B cell (primary cell): ENCODE measurements at regions not wholly inside any gene's neighbourhood (a gene's known extent, or its start where the extent isn't known, plus 50 kb on each side); places are given as distances from the start of the nearest gene placed in this dataset.
"Not testable (repeated sequence)": the region's sequence is repeated elsewhere in the genome, so short reads cannot be mapped to it uniquely, and the experiment has no call there.

Experiments
- ATAC-seq: fragments of 200-7000 bp; cut with Tn5 transposase; one replicate; pipeline ENCODE4 v1.10.0; 2021; ENCODE audit warnings: low read depth, mild to moderate bottlenecking, moderate number of reproducible peaks, moderate library complexity
- CTCF ChIA-PET: fragments of 350-600 bp; sonication (Branson Sonifier 250); formaldehyde crosslinking; loops from one replicate; lab custom pipeline; 2021; ENCODE audit warnings: antibody characterized with exemption, inconsistent platforms; lab: Charles Lee
- POLR2A ChIA-PET: fragments of 350-600 bp; sonication (Branson Sonifier 250); formaldehyde crosslinking; loops from one replicate; lab custom pipeline; 2021; ENCODE audit warnings: antibody characterized with exemption; lab: Charles Lee
- DNase-seq: peaks from one replicate; pipeline ENCODE4 v3.0.0; 2013
- H2AFZ ChIP-seq: 2 replicates; pipeline ENCODE4 v1.6.1; 2012; ENCODE audit warnings: mild to moderate bottlenecking, low read depth, low read length; ENCODE audit not compliant: insufficient read depth, poor library complexity, severe bottlenecking
- H3K27ac ChIP-seq, 2 donors: 1 replicate in 1 of 2; 2 replicates in 1 of 2; pipeline ENCODE4 v1.5.1; 2012 to 2013; ENCODE audit warnings: low read length in 2 of 2, mild to moderate bottlenecking in 2 of 2, moderate library complexity in 1 of 2
- H3K27me3 ChIP-seq, 4 experiments: fragments of 200-600 bp in 1 of 4; sonication (generic) in 1 of 4; replicated peaks in 1 of 4; 1 replicate in 2 of 4; 2 replicates in 2 of 4; pipeline versions ENCODE4 v1.6.1 to v1.7.0; 2013 to 2016; ENCODE audit warnings: low read length in 3 of 4, mild to moderate bottlenecking in 2 of 4, mixed read lengths in 1 of 4, moderate library complexity in 1 of 4; ENCODE audit not compliant: insufficient read depth in 4 of 4, control insufficient read depth in 3 of 4; ENCODE audit errors: control extremely low read depth in 1 of 4
- H3K36me3 ChIP-seq, 2 experiments: replicated peaks in 1 of 2; 1 replicate in 1 of 2; 2 replicates in 1 of 2; pipeline versions ENCODE4 v1.6.1 to v1.7.1; 2013; ENCODE audit warnings: low read length in 1 of 2; ENCODE audit not compliant: insufficient read depth in 2 of 2, control insufficient read depth in 1 of 2; ENCODE audit errors: control extremely low read depth in 1 of 2, extremely low read depth in 1 of 2
- H3K4me1 ChIP-seq, 2 donors: fragments of 200-600 bp in 1 of 2; sonication (generic) in 1 of 2; 1 replicate in 1 of 2; 2 replicates in 1 of 2; pipeline versions ENCODE4 v1.5.1 to v1.6.1; 2013 to 2017; ENCODE audit warnings: low read length in 2 of 2; ENCODE audit not compliant: control insufficient read depth in 2 of 2, insufficient read depth in 2 of 2
- H3K4me2 ChIP-seq: replicated peaks from 2 replicates; pipeline ENCODE3; 2012; ENCODE audit warnings: mild to moderate bottlenecking, low read depth, low read length; ENCODE audit not compliant: poor library complexity, severe bottlenecking
- H3K4me3 ChIP-seq, 5 experiments: fragments of 200-600 bp in 1 of 5; sonication (generic) in 1 of 5; 1 replicate in 3 of 5; 2 replicates in 2 of 5; pipeline versions ENCODE4 v1.5.1 to v1.7.0; 2011 to 2016; ENCODE audit warnings: low read length in 4 of 5, mild to moderate bottlenecking in 4 of 5, low read depth in 2 of 5, control low read depth in 1 of 5, moderate library complexity in 1 of 5; ENCODE audit not compliant: insufficient read depth in 1 of 5; ENCODE audit errors: control extremely low read depth in 1 of 5, extremely low read depth in 1 of 5
- H3K79me2 ChIP-seq: fragments of 200-600 bp; sonication (generic); one replicate; pipeline ENCODE4 v1.6.0; 2016; ENCODE audit warnings: low read length; ENCODE audit not compliant: control insufficient read depth, insufficient read depth
- H3K9ac ChIP-seq: fragments of 200-600 bp; sonication (generic); 2 replicates; pipeline ENCODE4 v1.6.1; 2017; ENCODE audit warnings: mild to moderate bottlenecking, low read length, moderate library complexity
- H3K9me3 ChIP-seq, 3 donors: one replicate each; pipeline versions ENCODE4 v1.6.1 to v1.7.1; 2013; ENCODE audit warnings: low read length in 2 of 3; ENCODE audit not compliant: control insufficient read depth in 2 of 3, insufficient read depth in 1 of 3; ENCODE audit errors: control extremely low read depth in 1 of 3
- H4K20me1 ChIP-seq: 2 replicates; pipeline ENCODE4 v1.6.0; 2012; ENCODE audit warnings: mild to moderate bottlenecking, low read length; ENCODE audit not compliant: insufficient read depth, control insufficient read depth, poor library complexity, severe bottlenecking
- H3K27ac Mint-ChIP-seq: one replicate; pipeline ENCODE4 v1.8.0; 2021; ENCODE audit warnings: mixed read lengths
- H3K27me3 Mint-ChIP-seq: one replicate; pipeline ENCODE4 v1.8.0; 2021; ENCODE audit warnings: mixed read lengths
- H3K4me1 Mint-ChIP-seq: one replicate; pipeline ENCODE4 v1.8.0; 2021; ENCODE audit warnings: mixed read lengths
- H3K4me3 Mint-ChIP-seq: one replicate; pipeline ENCODE4 v1.8.0; 2021; ENCODE audit warnings: mixed read lengths
- H3K9me3 Mint-ChIP-seq: one replicate; pipeline ENCODE4 v1.8.0; 2022; ENCODE audit warnings: mixed read lengths; ENCODE audit not compliant: insufficient read depth
- EZH2 ChIP-seq: IDR thresholded peaks from 2 replicates; pipeline ENCODE4 v1.6.1; 2012; ENCODE audit warnings: borderline replicate concordance, low read depth, mild to moderate bottlenecking, moderate library complexity, low read length; ENCODE audit not compliant: insufficient read depth, poor library complexity, severe bottlenecking
- WGBS: methylation state at CpG from one replicate; pipeline ENCODE4 v1.1.5; 2013; ENCODE audit warnings: missing lambda C conversion rate; ENCODE audit not compliant: insufficient coverage; 5-methylcytosine and 5-hydroxymethylcytosine counted together
- intact Hi-C: fragments of 100-400 bp; cut with micrococcal nuclease; formaldehyde crosslinking; loops from one replicate; pipeline ENCODE4 v1.10.0; 2022
- TF ChIP-seq, protein P1 (sequence below): fragments of 200-600 bp; IDR thresholded peaks from one replicate; pipeline ENCODE4 v1.8.0; 2022; ENCODE audit warnings: antibody characterized with exemption, mild to moderate bottlenecking

DNA sequence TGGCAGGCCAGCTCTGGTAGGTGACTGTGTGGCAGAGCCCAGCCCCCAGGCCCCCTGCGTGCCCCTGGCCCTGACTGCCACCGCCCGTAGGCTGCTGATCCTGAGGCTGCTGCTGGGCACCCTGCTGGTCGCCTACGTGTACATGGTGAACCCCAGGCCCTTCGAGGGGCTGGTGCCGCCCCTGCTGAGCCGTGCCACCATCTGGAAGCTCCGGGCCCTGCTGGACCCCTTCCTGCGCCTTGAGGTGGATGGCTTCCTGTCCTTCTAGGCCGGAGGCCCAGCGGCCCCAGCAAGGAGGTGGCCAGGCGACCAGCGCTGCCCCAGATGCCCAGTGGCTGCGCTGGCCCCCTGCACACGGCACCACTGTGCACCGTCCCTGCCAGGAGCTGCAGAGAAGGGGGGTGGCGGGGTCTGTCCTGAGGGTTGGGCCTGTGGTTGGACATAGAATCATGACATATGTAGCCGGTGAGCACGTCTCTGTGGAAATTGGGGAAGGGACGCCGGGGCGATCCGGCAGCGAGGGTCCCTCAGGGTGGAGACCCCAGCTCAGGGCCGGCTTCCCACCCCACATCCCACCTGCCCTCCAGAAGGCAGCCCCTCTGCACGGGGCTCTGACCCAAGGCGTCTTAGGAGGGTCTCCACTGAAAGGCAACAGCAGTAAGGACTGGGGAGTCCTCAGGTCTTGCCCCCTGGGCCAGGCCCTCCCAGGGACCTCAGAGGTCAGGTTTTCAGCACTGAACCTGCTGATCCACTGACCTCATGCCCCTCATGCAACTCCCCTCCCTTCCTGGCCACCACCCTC lies 185.4 kb downstream of the IGLL1 start:
- no peak overlapping the region for H3K9ac ChIP-seq
- no peaks in the 10 kb centered on the region for H3K4me1 ChIP-seq
- intact Hi-C loops, result no loop called here
- no peaks in the 10 kb centered on the region for H3K79me2 ChIP-seq
- H3K4me2 ChIP-seq, result no peak overlapping the region
- ChIA-PET POLR2A (no interaction called here), CTCF (interaction anchor here (1.6 kb wide), 1 partner anchor 9 kb away, joined by 4 read pairs; no protein-coding TSS in a partner anchor)
- TF ChIP-seq, protein P1, sequence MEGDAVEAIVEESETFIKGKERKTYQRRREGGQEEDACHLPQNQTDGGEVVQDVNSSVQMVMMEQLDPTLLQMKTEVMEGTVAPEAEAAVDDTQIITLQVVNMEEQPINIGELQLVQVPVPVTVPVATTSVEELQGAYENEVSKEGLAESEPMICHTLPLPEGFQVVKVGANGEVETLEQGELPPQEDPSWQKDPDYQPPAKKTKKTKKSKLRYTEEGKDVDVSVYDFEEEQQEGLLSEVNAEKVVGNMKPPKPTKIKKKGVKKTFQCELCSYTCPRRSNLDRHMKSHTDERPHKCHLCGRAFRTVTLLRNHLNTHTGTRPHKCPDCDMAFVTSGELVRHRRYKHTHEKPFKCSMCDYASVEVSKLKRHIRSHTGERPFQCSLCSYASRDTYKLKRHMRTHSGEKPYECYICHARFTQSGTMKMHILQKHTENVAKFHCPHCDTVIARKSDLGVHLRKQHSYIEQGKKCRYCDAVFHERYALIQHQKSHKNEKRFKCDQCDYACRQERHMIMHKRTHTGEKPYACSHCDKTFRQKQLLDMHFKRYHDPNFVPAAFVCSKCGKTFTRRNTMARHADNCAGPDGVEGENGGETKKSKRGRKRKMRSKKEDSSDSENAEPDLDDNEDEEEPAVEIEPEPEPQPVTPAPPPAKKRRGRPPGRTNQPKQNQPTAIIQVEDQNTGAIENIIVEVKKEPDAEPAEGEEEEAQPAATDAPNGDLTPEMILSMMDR, result no peak
- Mint-ChIP-seq H3K9me3 (no peaks in the 10 kb centered on the region), H3K4me3 (no peak overlapping the region), H3K27me3 (peaks cover 8% of the 10 kb centered on the region), H3K4me1 (no peaks in the 10 kb centered on the region), H3K27ac (no peak overlapping the region)
- no peak overlapping the region for H3K4me3 ChIP-seq
- no peak for DNase-seq
- no peak for ATAC-seq
- no peak overlapping the region for H3K27ac ChIP-seq
- 92% methylated on average over 27 of the region's 28 CpGs for WGBS
- H3K27me3 ChIP-seq, result no peaks in the 10 kb centered on the region
- H3K9me3 ChIP-seq, result no peaks in the 10 kb centered on the region
- H4K20me1 ChIP-seq, result no peaks in the 10 kb centered on the region
- H2AFZ ChIP-seq, result no peak overlapping the region
- H3K36me3 ChIP-seq, result no peaks in the 10 kb centered on the region

DNA sequence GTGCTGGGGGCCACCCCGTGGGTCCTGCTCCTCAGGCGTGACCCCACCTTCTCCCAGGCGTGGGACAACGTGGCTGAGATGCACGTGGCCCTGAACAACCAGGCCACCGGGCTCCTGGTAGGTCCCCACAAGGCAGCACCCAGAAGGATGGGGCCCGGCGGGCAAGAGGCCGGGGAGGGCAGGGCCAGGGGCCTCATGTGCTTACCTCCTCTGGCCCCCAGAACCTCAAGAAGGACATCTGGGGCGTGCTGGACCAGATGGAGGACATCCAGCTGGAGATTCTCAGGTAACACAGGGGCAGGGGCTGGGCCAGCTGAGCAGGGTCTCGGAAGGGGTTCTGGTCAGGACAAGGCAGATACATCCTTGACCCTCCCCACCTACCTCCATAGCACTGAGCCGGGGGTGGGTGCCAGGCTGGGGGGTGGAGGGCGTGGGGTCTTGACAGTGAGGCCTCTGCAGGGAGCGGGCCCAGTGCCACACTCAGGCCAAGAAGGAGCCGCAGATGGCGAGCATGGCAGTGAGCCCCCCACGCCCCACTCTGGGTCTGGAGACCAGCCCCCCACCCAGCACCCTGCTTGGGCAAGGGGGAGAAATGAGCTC lies 186.3 kb downstream of the IGLL1 start:
- no peak overlapping the region for H3K27ac ChIP-seq
- WGBS, result 69% methylated on average over 14 of the region's 17 CpGs

DNA sequence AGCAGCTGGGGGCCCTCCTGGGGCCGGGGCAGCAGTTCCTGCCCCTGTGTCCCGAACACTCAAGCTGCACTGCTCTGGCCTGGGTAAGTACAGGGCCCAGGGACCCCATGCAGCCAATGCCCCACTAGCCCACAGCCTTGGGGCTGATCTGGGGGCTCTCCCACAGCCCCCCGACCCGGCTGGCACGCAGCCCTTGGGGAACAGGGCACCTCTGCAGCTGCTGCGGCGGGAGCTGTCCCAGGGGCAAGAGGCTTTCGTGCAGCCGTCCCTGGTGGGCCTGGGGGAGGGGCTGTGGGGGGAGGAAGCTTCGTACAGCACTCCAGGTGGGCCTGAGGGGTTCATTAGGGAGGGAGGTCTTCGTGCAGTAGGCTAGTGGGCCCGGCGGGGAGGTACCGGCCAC lies 186.9 kb downstream of the IGLL1 start:
- H3K9me3 ChIP-seq, H3K4me1 Mint-ChIP-seq, DNase-seq, H3K4me2 ChIP-seq, H3K9ac ChIP-seq, H3K27me3 Mint-ChIP-seq, H3K27ac ChIP-seq, H3K27me3 ChIP-seq, POLR2A ChIA-PET, H3K9me3 Mint-ChIP-seq, ATAC-seq, H3K36me3 ChIP-seq, H3K4me1 ChIP-seq, intact Hi-C loops, H2AFZ ChIP-seq, H3K27ac Mint-ChIP-seq, H3K79me2 ChIP-seq, H3K4me3 Mint-ChIP-seq, H3K4me3 ChIP-seq, H4K20me1 ChIP-seq, CTCF ChIA-PET: not testable (repeated sequence)
- WGBS, result 14% methylated on average over 10 of the region's 14 CpGs

More for the DNA sequence above, 186.3 kb downstream of the IGLL1 start:
- Histone ChIP-seq H4K20me1 (no peaks in the 10 kb centered on the region), H3K79me2 (no peaks in the 10 kb centered on the region), H3K27me3 (no peaks in the 10 kb centered on the region), H3K36me3 (no peaks in the 10 kb centered on the region), H3K4me2 (no peak overlapping the region), H2AFZ (no peak overlapping the region), H3K4me1 (no peaks in the 10 kb centered on the region), H3K4me3 (no peak overlapping the region), H3K9me3 (no peaks in the 10 kb centered on the region), H3K9ac (no peak overlapping the region)
- DNase-seq (no peak), ATAC-seq (no peak)
- Mint-ChIP-seq H3K9me3 (no peaks in the 10 kb centered on the region), H3K27me3 (peaks cover 8% of the 10 kb centered on the region), H3K4me1 (no peaks in the 10 kb centered on the region), H3K4me3 (no peak overlapping the region), H3K27ac (no peak overlapping the region)
- TF ChIP-seq EZH2, result no peak
- TF ChIP-seq, protein P1, result no peak
- ChIA-PET POLR2A (no interaction called here), CTCF (no interaction called here)
- intact Hi-C loops, result no loop called here
